Right ventricle myocardium superior (tissue), 1 donor: ENCODE measurements at regions not wholly inside any gene's neighbourhood (a gene's known extent, or its start where the extent isn't known, plus 50 kb on each side); places are given as distances from the start of the nearest gene placed in this dataset.
A peak's percentile ranks its signal among the peaks of the same experiment; 100 is the strongest.

Source experiments
- ATAC-seq: fragments of 200-7000 bp; cut with Tn5 transposase; one replicate; pipeline ENCODE4 v1.9.1; 2020; ENCODE audit warnings: mild to moderate bottlenecking; ENCODE audit not compliant: poor library complexity
- DNase-seq: peaks from one replicate; pipeline ENCODE4 v3.0.0-alpha.2; 2020
- intact Hi-C: fragments of 100-400 bp; cut with DNase I; formaldehyde crosslinking; loops from one replicate; pipeline ENCODE4 v1.11.2; 2022
- donor health status: DM: no; HTN: yes; CAD: no; lungs with severe emphysema.

GRCh38 chr7:28349637-28350036 lies 62.7 kb upstream of the CREB5 start:
- DNase-seq, result no peak
- intact Hi-C loops, result no loop called here
- ATAC-seq, result no peak

GRCh38 chr7:28350662-28351061 lies 61.7 kb upstream of the CREB5 start:
- intact Hi-C loops, result no loop called here
- DNase-seq, result no peak

GRCh38 chr7:28351450-28351849 lies 60.9 kb upstream of the CREB5 start:
- ATAC-seq (no peak), DNase-seq (no peak)
- intact Hi-C loops, result no loop called here

More at GRCh38 chr7:28350662-28351061, 61.7 kb upstream of the CREB5 start:
- ATAC-seq, result no peak

- intact Hi-C loops, result no loop called here
- DNase-seq, result no peak
- no peak for ATAC-seq
Measured at GRCh38 chr7:28354601-28355402, 57.5 kb upstream of the CREB5 start.

GRCh38 chr7:28355635-28356319 lies 56.5 kb upstream of the CREB5 start:
- DNase-seq (no peak), ATAC-seq (peak; percentile 45)
- intact Hi-C loops, result no loop called here

GRCh38 chr7:28356619-28357018 lies 55.7 kb upstream of the CREB5 start:
- ATAC-seq (peak; percentile 38), DNase-seq (no peak)
- intact Hi-C loops, result no loop called here

- DNase-seq (no peak), ATAC-seq (no peak)
- intact Hi-C loops, result no loop called here
Measured at GRCh38 chr7:28358423-28358868, 53.9 kb upstream of the CREB5 start.

GRCh38 chr7:28360739-28361138 lies 51.6 kb upstream of the CREB5 start:
- no peak for DNase-seq
- intact Hi-C loops, result no loop called here
- ATAC-seq, result no peak

- ATAC-seq, result no peak
- intact Hi-C loops, result no loop called here
- DNase-seq, result no peak
Measured at GRCh38 chr7:28361551-28361950, 50.8 kb upstream of the CREB5 start.

GRCh38 chr7:28362182-28362581 lies 50.1 kb upstream of the CREB5 start:
- no peak for ATAC-seq
- intact Hi-C loops, result no loop called here

More at GRCh38 chr7:28362182-28362581, 50.1 kb upstream of the CREB5 start:
- no peak for DNase-seq
